Spinal cord (tissue), 9 donors: ENCODE measurements at regions not wholly inside any gene's neighbourhood (a gene's known extent, or its start where the extent isn't known, plus 50 kb on each side); places are given as distances from the start of the nearest gene placed in this dataset.

ENCODE experiments used
- DNase-seq, 6 donors: peaks; one replicate each; pipeline versions ENCODE4 v3.0.0 to v3.0.0-alpha.2; 2013 to 2015; ENCODE audit warnings: low spot score in 6 of 6, low read depth in 4 of 6
- H3K27ac ChIP-seq: one replicate; pipeline ENCODE4 v1.5.1; 2013; ENCODE audit warnings: low read depth, low read length, control low read depth
- H3K27me3 ChIP-seq: one replicate; pipeline ENCODE4 v1.6.1; 2013; ENCODE audit warnings: low read length; ENCODE audit not compliant: control insufficient read depth, insufficient read depth
- H3K36me3 ChIP-seq: one replicate; pipeline ENCODE4 v1.6.1; 2013; ENCODE audit warnings: low read length; ENCODE audit not compliant: control insufficient read depth, insufficient read depth
- H3K4me1 ChIP-seq: one replicate; pipeline ENCODE4 v1.6.1; 2013; ENCODE audit warnings: low read length; ENCODE audit not compliant: control insufficient read depth, insufficient read depth
- H3K4me3 ChIP-seq: one replicate; pipeline ENCODE4 v1.5.1; 2013; ENCODE audit warnings: low read depth, low read length, control low read depth
- H3K9me3 ChIP-seq: one replicate; pipeline ENCODE4 v1.6.1; 2013; ENCODE audit warnings: low read length; ENCODE audit not compliant: control insufficient read depth, insufficient read depth
- WGBS: methylation state at CpG from one replicate; pipeline ENCODE4 v1.1.5; 2013; ENCODE audit warnings: missing lambda C conversion rate; ENCODE audit not compliant: insufficient coverage; 5-methylcytosine and 5-hydroxymethylcytosine counted together
- donor health status: healthy.

- peaks cover 43% of the 10 kb centered on the region for H3K4me1 ChIP-seq
- no peak overlapping the region for H3K27ac ChIP-seq
- peaks cover 59% of the 10 kb centered on the region for H3K27me3 ChIP-seq
- no peaks in the 10 kb centered on the region for H3K36me3 ChIP-seq
- 0% methylated on average over 52 of the region's 54 CpGs for WGBS
- H3K4me3 ChIP-seq: peak overlapping the region; percentile 50
- DNase-seq: peak in 4 of 6 donors; percentile 20 to 58 (median 44)
- H3K9me3 ChIP-seq: no peaks in the 10 kb centered on the region
Observed at GRCh38 chr7:114086914-114087652, 168.3 kb upstream of the PPP1R3A start.

GRCh38 chr7:114086537-114086913, 167.7 kb upstream of the PPP1R3A start:
- WGBS: under 1% methylated on average over 31 of the region's 31 CpGs
- no peaks in the 10 kb centered on the region for H3K36me3 ChIP-seq
- peak overlapping the region; percentile 72 for H3K27ac ChIP-seq
- peaks cover 43% of the 10 kb centered on the region for H3K4me1 ChIP-seq
- peak overlapping the region; percentile 50 for H3K4me3 ChIP-seq
- H3K27me3 ChIP-seq: peaks cover 63% of the 10 kb centered on the region
- peak in 2 of 6 donors; percentile 30 to 57 for DNase-seq
- no peaks in the 10 kb centered on the region for H3K9me3 ChIP-seq

- H3K36me3 ChIP-seq: no peaks in the 10 kb centered on the region
- H3K27ac ChIP-seq: peak overlapping the region; percentile 80
- peaks cover 43% of the 10 kb centered on the region for H3K4me1 ChIP-seq
- peaks cover 65% of the 10 kb centered on the region for H3K27me3 ChIP-seq
- DNase-seq: peak in 5 of 6 donors; percentile 68 to 98 (median 71)
- no peaks in the 10 kb centered on the region for H3K9me3 ChIP-seq
- H3K4me3 ChIP-seq: peak overlapping the region; percentile 74
- 0% methylated on average over 60 of the region's 77 CpGs for WGBS
Observed at GRCh38 chr7:114085592-114086501, 167.0 kb upstream of the PPP1R3A start.

GRCh38 chr7:114085313-114085591, 166.4 kb upstream of the PPP1R3A start:
- peak overlapping the region; percentile 74 for H3K4me3 ChIP-seq
- DNase-seq: no peak
- H3K9me3 ChIP-seq: no peaks in the 10 kb centered on the region
- peaks cover 43% of the 10 kb centered on the region for H3K4me1 ChIP-seq
- no peaks in the 10 kb centered on the region for H3K36me3 ChIP-seq
- peak overlapping the region; percentile 80 for H3K27ac ChIP-seq
- 1% methylated on average over 18 of the region's 18 CpGs for WGBS
- peaks cover 65% of the 10 kb centered on the region for H3K27me3 ChIP-seq

- DNase-seq: peak in 5 of 6 donors; percentile 15 to 74 (median 61)
- peak overlapping the region; percentile 80 for H3K27ac ChIP-seq
- no peaks in the 10 kb centered on the region for H3K36me3 ChIP-seq
- WGBS: under 1% methylated on average over 61 of the region's 64 CpGs
- H3K9me3 ChIP-seq: no peaks in the 10 kb centered on the region
- peak overlapping the region; percentile 74 for H3K4me3 ChIP-seq
- peaks cover 43% of the 10 kb centered on the region for H3K4me1 ChIP-seq
- H3K27me3 ChIP-seq: peaks cover 65% of the 10 kb centered on the region
Observed at GRCh38 chr7:114084472-114085312, 165.9 kb upstream of the PPP1R3A start.

GRCh38 chr7:114084002-114084471, 165.2 kb upstream of the PPP1R3A start:
- H3K27me3 ChIP-seq: peaks cover 65% of the 10 kb centered on the region
- peak in 4 of 6 donors; percentile 30 to 72 (median 51) for DNase-seq
- no peaks in the 10 kb centered on the region for H3K36me3 ChIP-seq
- peak overlapping the region; percentile 80 for H3K27ac ChIP-seq
- peaks cover 43% of the 10 kb centered on the region for H3K4me1 ChIP-seq
- H3K9me3 ChIP-seq: no peaks in the 10 kb centered on the region
- WGBS: 20% methylated on average over 7 of the region's 11 CpGs
- peak overlapping the region; percentile 74 for H3K4me3 ChIP-seq

- DNase-seq: peak in 4 of 6 donors; percentile 7 to 63 (median 48)
- 2% methylated on average over 18 of the region's 45 CpGs for WGBS
- H3K4me3 ChIP-seq: peak overlapping the region; percentile 51
- no peaks in the 10 kb centered on the region for H3K36me3 ChIP-seq
- peak overlapping the region; percentile 80 for H3K27ac ChIP-seq
- H3K27me3 ChIP-seq: peaks cover 64% of the 10 kb centered on the region
- no peaks in the 10 kb centered on the region for H3K9me3 ChIP-seq
- peaks cover 43% of the 10 kb centered on the region for H3K4me1 ChIP-seq
Observed at GRCh38 chr7:114083166-114084001, 164.6 kb upstream of the PPP1R3A start.

GRCh38 chr7:114082642-114083165, 163.9 kb upstream of the PPP1R3A start:
- DNase-seq: peak in 4 of 6 donors; percentile 14 to 72 (median 64)
- peaks cover 57% of the 10 kb centered on the region for H3K27me3 ChIP-seq
- H3K9me3 ChIP-seq: no peaks in the 10 kb centered on the region
- no peaks in the 10 kb centered on the region for H3K36me3 ChIP-seq
- no peak overlapping the region for H3K27ac ChIP-seq
- H3K4me1 ChIP-seq: peaks cover 38% of the 10 kb centered on the region
- under 1% methylated on average over 15 of the region's 30 CpGs for WGBS
- peak overlapping the region; percentile 51 for H3K4me3 ChIP-seq
